22Rv1 (cell line): ENCODE measurements at regions not wholly inside any gene's neighbourhood (a gene's known extent, or its start where the extent isn't known, plus 50 kb on each side); places are given as distances from the start of the nearest gene placed in this dataset.

Experiments
- H3K27ac ChIP-seq: fragments of 450-650 bp; 2 replicates; pipeline ENCODE4 v1.5.1; 2017
- CTCF ChIP-seq: fragments of 450-650 bp; IDR thresholded peaks from 2 replicates; pipeline ENCODE4 v1.5.1; 2017; ENCODE audit warnings: mild to moderate bottlenecking
- ZFX ChIP-seq: fragments of 450-650 bp; IDR thresholded peaks from 2 replicates; pipeline ENCODE4 v1.6.1; 2017; ENCODE audit warnings: antibody characterized with exemption, borderline replicate concordance

- TF ChIP-seq ZFX (no peak), CTCF (no peak)
- H3K27ac ChIP-seq = no peak overlapping the region
Measured at GRCh38 chr11:97657852-97658251, 1268.0 kb downstream of the JRKL start.

- TF ChIP-seq CTCF = no peak
- TF ChIP-seq ZFX = no peak
- H3K27ac ChIP-seq = no peak overlapping the region
Measured at GRCh38 chr11:97667057-97667456, 1277.2 kb downstream of the JRKL start.

GRCh38 chr11:97683733-97684132, 1293.9 kb downstream of the JRKL start:
- TF ChIP-seq ZFX = no peak
- TF ChIP-seq CTCF = peak; percentile 12; the same call in 1 of the 2 replicates

GRCh38 chr11:97684486-97685439, 1295.0 kb downstream of the JRKL start:
- no peak overlapping the region for H3K27ac ChIP-seq
- TF ChIP-seq ZFX = no peak
- no peak for TF ChIP-seq CTCF

More at GRCh38 chr11:97683733-97684132, 1293.9 kb downstream of the JRKL start:
- no peak overlapping the region for H3K27ac ChIP-seq

- no peak for TF ChIP-seq ZFX
- no peak overlapping the region for H3K27ac ChIP-seq
Measured at GRCh38 chr11:97685695-97686094, 1295.9 kb downstream of the JRKL start.

GRCh38 chr11:97687111-97687510, 1297.3 kb downstream of the JRKL start:
- TF ChIP-seq CTCF = no peak
- TF ChIP-seq ZFX = no peak
- H3K27ac ChIP-seq = no peak overlapping the region

GRCh38 chr11:97691061-97691460, 1301.2 kb downstream of the JRKL start:
- TF ChIP-seq ZFX (no peak), CTCF (no peak)
- no peak overlapping the region for H3K27ac ChIP-seq
